ENCODE measurements at regions not wholly inside any gene's neighbourhood (a gene's known extent, or its start where the extent isn't known, plus 50 kb on each side); places are given as distances from the start of the nearest gene placed in this dataset.

DNA sequence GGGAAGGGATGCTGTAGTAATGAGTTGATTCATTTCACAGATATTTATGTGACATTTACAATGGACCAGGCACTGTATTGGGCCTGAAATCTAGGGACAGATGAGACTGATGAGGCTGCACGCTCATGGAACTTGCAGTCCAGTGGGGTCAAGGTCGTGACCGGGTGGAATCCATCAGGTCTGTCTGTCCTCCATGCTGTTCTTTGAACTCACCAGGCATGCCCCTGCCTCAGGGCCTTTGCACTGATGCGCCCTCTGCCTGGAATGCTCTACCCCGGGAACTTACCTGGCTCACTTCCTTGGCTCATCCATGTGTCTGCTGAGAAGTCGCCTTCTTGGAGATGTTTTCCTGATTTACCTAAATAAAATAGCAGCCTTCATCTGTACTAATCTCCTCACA is 200.1 kb downstream of the VRK1 start:
- TF ChIP-seq, protein P1, sequence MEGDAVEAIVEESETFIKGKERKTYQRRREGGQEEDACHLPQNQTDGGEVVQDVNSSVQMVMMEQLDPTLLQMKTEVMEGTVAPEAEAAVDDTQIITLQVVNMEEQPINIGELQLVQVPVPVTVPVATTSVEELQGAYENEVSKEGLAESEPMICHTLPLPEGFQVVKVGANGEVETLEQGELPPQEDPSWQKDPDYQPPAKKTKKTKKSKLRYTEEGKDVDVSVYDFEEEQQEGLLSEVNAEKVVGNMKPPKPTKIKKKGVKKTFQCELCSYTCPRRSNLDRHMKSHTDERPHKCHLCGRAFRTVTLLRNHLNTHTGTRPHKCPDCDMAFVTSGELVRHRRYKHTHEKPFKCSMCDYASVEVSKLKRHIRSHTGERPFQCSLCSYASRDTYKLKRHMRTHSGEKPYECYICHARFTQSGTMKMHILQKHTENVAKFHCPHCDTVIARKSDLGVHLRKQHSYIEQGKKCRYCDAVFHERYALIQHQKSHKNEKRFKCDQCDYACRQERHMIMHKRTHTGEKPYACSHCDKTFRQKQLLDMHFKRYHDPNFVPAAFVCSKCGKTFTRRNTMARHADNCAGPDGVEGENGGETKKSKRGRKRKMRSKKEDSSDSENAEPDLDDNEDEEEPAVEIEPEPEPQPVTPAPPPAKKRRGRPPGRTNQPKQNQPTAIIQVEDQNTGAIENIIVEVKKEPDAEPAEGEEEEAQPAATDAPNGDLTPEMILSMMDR (IDR thresholded peaks at IDR 0.05; ENCODE audit: low read depth, low read length) = no peak
- no peaks in the 10 kb centered on the region for H3K27me3 ChIP-seq (ENCODE audit: insufficient read depth, low read depth, severe bottlenecking)
- DNase-seq = no peak

DNA sequence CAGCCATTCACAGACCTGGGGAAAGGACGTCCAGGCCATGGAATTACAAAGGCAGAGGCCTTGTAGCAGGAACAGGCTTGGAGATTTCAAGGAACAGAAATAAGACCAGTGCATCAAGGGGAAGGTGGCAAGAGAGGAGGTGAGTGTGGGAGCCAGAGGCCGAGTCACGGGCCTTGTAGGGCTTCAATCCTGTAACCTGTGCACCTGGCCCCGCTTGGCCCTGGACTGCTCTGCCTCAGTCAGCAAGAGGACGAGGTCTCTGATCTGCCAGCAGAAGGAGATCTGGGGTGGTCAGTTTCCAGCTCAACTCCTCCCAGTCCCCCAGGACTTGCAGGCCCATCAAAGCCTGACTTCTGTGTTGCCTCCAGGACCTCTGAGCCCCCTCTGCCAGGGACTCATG is 200.8 kb downstream of the VRK1 start:
- TF ChIP-seq, protein P1 (IDR thresholded peaks at IDR 0.05; ENCODE audit: low read depth, low read length) = no peak
- DNase-seq = no peak
- no peak overlapping the region for H3K4me3 ChIP-seq (ENCODE audit: low read depth, low read length)
- H3K36me3 ChIP-seq = no peaks in the 10 kb centered on the region
- no peaks in the 10 kb centered on the region for H3K27me3 ChIP-seq (ENCODE audit: insufficient read depth, low read depth, severe bottlenecking)
- no peak overlapping the region for H3K27ac ChIP-seq
- H3K9me3 ChIP-seq (ENCODE audit: severe bottlenecking) = no peaks in the 10 kb centered on the region

More for the DNA sequence above, 200.1 kb downstream of the VRK1 start:
- no peak overlapping the region for H3K27ac ChIP-seq
- no peaks in the 10 kb centered on the region for H3K36me3 ChIP-seq
- no peaks in the 10 kb centered on the region for H3K9me3 ChIP-seq (ENCODE audit: severe bottlenecking)
- H3K4me3 ChIP-seq (ENCODE audit: low read depth, low read length) = no peak overlapping the region

DNA sequence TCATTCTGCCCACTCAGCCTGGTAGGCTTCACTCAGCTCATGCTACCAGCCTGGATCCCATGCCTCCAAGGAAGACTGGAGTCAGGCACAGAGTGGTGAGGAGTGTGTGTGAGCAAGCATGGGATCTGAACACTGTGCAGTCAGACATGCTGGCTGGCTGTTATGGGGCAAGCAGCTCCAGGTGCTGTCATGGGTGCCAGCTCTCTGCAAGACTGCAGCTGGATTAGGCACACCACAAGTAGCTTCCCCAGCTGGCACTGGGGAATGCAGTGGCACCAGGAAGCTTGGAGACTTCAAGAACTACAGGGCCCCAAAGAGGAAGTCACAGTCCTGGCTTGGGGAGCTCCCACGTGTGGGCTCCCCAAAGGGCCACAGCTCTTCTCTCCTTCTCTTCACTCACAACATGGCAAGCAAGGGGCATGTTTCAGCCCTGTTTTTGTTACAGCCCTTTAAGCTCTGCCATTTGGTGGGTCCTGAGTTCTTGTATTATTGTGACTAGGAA is 202.5 kb downstream of the VRK1 start:
- DNase-seq = no peak
- TF ChIP-seq, protein P1 (IDR thresholded peaks at IDR 0.05; ENCODE audit: low read depth, low read length) = no peak
- Histone ChIP-seq H3K27ac (no peak overlapping the region), H3K27me3 (ENCODE audit: insufficient read depth, low read depth, severe bottlenecking) (no peaks in the 10 kb centered on the region), H3K36me3 (no peaks in the 10 kb centered on the region), H3K4me3 (ENCODE audit: low read depth, low read length) (no peak overlapping the region), H3K9me3 (ENCODE audit: severe bottlenecking) (no peaks in the 10 kb centered on the region)

DNA sequence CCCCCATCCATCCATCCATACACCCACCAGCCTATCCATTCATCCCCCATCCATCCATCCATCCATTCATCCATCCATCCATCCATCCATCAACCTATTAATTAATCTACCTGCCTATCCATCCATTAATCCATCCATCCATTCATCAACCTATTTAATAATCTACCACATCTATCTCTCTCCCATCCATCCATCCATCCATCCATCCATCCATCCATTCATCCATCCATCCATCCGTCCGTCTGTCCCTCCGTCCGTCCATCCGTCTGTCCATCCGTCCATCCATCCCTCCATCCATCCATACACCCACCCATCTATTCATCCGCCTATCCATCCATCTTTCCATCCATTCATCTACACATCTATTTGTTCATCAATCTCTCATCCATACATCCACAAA is 205.3 kb downstream of the VRK1 start:
- TF ChIP-seq, protein P1 (IDR thresholded peaks at IDR 0.05; ENCODE audit: low read depth, low read length) = no peak

DNA sequence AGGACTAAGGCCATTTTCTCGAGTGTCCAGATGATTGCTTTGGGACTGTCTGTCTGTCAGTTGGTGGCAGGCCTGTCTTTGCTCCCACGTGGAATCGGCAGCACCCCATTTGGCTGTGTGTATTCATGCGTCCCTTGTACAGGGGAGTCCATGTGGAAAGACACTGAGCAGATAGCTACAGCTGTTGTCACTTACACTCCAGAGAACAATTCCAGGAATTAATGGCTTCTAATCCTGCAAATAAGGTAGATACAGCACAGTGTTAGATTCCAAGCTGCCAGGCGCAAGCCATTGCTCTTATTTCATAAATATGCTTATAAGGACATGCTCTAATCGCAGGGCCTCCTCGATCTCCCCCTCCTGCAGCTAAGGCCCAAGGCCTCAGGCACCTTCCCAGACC is 208.8 kb downstream of the VRK1 start:
- Histone ChIP-seq H3K27me3 (ENCODE audit: insufficient read depth, low read depth, severe bottlenecking) (no peaks in the 10 kb centered on the region), H3K9me3 (ENCODE audit: severe bottlenecking) (peaks cover 2% of the 10 kb centered on the region), H3K4me3 (ENCODE audit: low read depth, low read length) (no peak overlapping the region), H3K27ac (peak overlapping the region; percentile 16; the same call in 1 of the 2 replicates), H3K36me3 (no peaks in the 10 kb centered on the region)
- DNase-seq = peak; percentile 23
- TF ChIP-seq, protein P1 (IDR thresholded peaks at IDR 0.05; ENCODE audit: low read depth, low read length) = no peak

More for the DNA sequence above, 205.3 kb downstream of the VRK1 start:
- peaks cover 2% of the 10 kb centered on the region for H3K9me3 ChIP-seq (ENCODE audit: severe bottlenecking)
- H3K27me3 ChIP-seq (ENCODE audit: insufficient read depth, low read depth, severe bottlenecking) = no peaks in the 10 kb centered on the region
- no peak for DNase-seq
- no peaks in the 10 kb centered on the region for H3K36me3 ChIP-seq
- no peak overlapping the region for H3K27ac ChIP-seq
- no peak overlapping the region for H3K4me3 ChIP-seq (ENCODE audit: low read depth, low read length)

DNA sequence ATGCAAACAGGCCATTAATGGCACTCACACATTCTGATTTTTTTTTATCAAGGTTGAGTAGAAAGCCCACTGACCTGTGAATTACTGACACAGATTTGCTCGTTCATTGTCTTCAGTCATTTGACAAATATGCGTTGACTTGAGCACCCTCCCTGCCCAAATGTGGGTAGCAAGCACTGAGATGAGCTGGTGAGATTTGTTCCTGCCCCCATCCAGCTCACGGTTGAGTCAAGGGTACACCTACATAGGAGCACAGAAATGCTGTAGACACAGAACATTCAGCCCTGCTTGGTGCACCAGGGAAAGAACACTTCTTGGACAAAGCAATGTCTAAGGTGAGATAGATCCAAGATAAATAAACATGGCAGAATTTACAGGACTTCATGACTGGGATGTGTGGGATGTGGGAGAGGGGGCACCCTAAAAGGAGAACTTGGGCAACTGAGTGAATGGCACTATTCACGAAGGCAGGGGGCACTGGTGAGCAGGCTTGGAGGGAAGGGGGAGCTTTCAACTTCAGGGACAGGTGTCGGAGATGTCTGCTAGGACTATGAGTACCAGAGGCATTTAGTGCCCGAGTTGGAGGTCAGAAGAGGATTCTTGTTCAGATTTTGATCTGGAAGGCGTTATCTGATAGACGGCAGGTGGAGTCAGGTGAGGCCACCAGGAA is 213.4 kb downstream of the VRK1 start:
- TF ChIP-seq, protein P1 (IDR thresholded peaks at IDR 0.05; ENCODE audit: low read depth, low read length) = peak; percentile 59
- no peak overlapping the region for H3K27ac ChIP-seq
- DNase-seq = peak; percentile 22

More for the DNA sequence above, 213.4 kb downstream of the VRK1 start:
- H3K9me3 ChIP-seq (ENCODE audit: severe bottlenecking) = peaks cover 2% of the 10 kb centered on the region
- H3K27me3 ChIP-seq (ENCODE audit: insufficient read depth, low read depth, severe bottlenecking) = no peaks in the 10 kb centered on the region
- no peaks in the 10 kb centered on the region for H3K36me3 ChIP-seq
- H3K4me3 ChIP-seq (ENCODE audit: low read depth, low read length) = no peak overlapping the region
